HG03097 (cell line): ENCODE measurements at regions not wholly inside any gene's neighbourhood (a gene's known extent, or its start where the extent isn't known, plus 50 kb on each side); places are given as distances from the start of the nearest gene placed in this dataset.

Experiments used
- ATAC-seq: cut with Tn5 transposase; IDR thresholded peaks from one replicate; pipeline ENCODE4 v1.9.1; 2021; ENCODE audit not compliant: unreplicated experiment, low FRiP score

DNA sequence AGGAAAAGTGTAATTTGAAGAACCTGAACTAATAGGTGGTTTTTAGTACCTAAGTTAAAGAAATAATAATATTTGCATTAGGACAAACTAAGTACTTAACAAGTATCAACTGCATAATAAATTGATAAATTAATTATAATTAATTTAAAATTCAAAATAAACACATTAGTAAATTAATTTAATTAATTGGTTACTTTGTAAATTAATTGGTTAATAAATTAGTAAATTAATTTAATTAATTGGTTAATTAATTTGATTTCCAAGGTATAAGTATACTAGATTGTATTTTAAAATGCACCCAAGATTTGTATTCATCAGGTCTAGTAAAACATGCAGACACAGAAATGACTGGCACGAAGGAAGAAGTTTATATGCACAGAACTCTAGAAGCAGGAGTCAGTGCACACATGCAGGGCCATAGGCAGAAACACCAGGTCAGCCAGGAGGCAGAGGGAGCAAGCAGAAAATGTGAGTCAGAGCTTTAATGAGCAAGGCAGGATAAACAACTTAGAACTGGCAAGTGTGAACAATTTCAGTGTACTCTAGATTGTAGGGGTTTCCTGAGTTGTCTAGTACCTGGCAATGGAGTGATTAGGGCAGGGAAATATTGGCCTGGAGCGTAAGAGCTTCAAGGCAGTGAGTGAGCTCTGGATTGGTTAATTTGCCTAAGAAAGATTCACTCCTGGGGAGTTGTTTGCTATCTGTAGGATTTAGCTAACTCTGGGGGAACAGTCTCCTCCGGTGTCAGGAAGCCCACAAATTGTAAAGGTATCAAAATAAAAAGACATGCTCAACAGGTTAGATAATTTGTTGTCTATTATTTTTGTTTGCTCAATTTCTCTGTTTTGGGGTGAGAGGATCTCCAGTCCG is 665.7 kb downstream of the MRPL39 start:
- no peak for ATAC-seq

GRCh38 chr21:24939291-24939690 is 668.0 kb downstream of the MRPL39 start:
- ATAC-seq: no peak

DNA sequence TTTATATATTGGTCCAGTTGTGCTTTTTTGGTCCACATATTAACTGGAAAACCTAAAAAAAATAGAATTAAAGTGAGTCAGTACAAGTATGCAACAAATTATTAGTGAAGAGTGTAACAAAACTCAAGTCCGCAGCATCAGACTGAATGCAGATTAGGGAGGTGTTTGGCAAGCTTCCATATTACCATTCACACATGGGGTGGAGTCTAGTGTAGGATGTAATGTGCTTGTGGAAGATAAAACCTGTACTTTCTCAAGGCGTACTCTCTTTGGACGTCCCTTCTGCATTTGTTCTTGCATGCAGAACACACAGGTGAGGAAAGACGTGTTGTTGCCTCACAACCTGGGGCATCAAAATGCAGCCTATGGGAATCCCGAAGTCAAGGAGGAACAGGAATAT is 668.7 kb downstream of the MRPL39 start:
- no peak for ATAC-seq

- no peak for ATAC-seq
Observed at GRCh38 chr21:24935991-24936390, 671.3 kb downstream of the MRPL39 start.

- no peak for ATAC-seq
Observed at GRCh38 chr21:24910591-24910990, 696.7 kb downstream of the MRPL39 start.

GRCh38 chr21:24903994-24904635 is 703.2 kb downstream of the MRPL39 start:
- ATAC-seq: peak; percentile 64

- no peak for ATAC-seq
Observed at GRCh38 chr21:24899138-24899537, 708.1 kb downstream of the MRPL39 start.

- no peak for ATAC-seq
Observed at GRCh38 chr21:24897883-24898282, 709.4 kb downstream of the MRPL39 start.

DNA sequence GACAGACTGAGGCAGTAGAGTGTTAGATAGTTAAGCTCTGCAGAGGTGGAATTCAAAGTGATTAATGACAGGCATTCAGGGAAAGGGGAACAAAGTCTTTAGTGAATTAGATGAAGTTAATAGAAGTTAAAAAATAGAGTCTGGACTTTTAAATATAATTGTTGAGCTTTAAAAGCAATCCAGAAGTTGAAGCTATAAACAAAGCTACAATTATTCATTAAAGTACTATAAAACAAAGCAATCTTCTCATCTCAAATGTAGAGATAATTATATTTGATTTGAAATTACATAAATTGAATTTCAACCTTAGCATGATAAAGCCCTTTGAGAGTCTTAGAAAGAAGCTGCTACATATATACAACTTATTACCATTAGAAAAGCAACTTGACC is 710.6 kb downstream of the MRPL39 start:
- no peak for ATAC-seq

- peak; percentile 65 for ATAC-seq
Observed at GRCh38 chr21:24895885-24896734, 711.2 kb downstream of the MRPL39 start.

GRCh38 chr21:24894324-24894723 is 713.0 kb downstream of the MRPL39 start:
- no peak for ATAC-seq

GRCh38 chr21:24890021-24890420 is 717.3 kb downstream of the MRPL39 start:
- no peak for ATAC-seq

GRCh38 chr21:24881506-24881905 is 725.8 kb downstream of the MRPL39 start:
- no peak for ATAC-seq

DNA sequence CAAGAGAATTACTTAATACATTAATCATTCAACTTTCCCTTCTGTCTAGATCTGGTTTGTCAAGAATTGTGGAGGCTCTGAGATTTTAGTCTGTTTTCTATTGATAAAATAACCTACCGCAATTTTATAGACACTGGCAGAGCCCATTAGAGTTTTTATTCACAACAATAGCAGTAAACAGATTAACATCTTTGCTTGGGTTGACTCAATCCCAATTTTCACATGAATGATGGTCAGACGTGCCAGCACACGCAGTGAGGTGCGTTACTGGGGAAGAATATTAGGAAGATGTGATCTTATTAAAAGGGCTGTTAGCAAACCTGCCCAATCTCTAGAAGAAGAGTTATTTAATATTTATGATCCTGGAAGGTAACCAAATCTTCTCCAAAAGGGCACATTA is 736.6 kb downstream of the MRPL39 start:
- ATAC-seq: no peak

- ATAC-seq: no peak
Observed at GRCh38 chr21:24869862-24870261, 737.4 kb downstream of the MRPL39 start.

DNA sequence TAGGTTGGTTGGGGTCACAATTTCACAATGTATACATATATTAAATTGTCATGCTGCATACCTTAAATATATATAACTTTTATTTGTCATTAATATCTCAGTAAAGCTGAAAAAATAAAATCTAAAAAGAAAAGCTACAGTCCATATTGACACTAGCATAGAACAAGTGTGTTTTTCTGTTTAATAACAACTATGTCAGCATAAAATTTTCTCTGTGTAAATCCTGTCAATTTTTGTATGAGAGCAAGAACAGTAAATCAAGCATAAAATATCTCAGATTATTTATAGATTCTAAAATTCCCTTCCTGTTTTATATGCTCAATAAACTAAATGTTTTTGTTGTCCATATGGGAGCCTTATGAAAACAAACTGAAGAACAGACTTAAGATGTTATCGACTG is 739.2 kb downstream of the MRPL39 start:
- ATAC-seq: no peak

- no peak for ATAC-seq
Observed at GRCh38 chr21:24861471-24861870, 745.8 kb downstream of the MRPL39 start.

GRCh38 chr21:24856326-24856725 is 751.0 kb downstream of the MRPL39 start:
- no peak for ATAC-seq

DNA sequence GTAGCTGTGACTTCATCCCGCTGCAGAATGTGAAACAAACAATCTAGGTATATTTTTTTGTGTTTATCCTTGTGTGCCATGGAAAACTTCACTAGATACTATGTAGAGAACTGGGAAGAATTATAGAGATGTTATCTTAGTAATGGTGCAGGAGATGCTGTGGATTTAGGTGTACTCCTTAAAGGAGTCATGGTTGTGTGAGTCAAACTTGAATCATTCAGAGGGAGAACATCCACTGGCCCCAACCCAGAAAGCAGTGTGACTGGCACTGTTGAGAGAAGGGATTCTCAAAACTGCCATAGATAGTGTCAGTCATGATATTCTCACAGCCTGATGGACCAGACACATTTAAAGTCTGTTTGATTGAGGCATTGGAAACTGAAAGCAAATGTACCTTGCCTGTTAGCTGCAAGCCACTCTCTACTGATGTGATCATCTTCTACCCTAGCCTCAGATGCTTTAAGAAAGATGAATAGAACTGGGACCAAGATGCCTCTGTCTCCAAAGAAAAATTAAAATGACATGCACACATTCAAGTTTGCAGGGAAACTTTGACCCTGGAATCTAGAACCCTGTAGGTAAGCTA is 754.6 kb downstream of the MRPL39 start:
- ATAC-seq: no peak

- no peak for ATAC-seq
Observed at GRCh38 chr21:24850121-24850520, 757.2 kb downstream of the MRPL39 start.

GRCh38 chr21:24844671-24845070 is 762.6 kb downstream of the MRPL39 start:
- ATAC-seq: no peak
